ENCODE measurements at regions not wholly inside any gene's neighbourhood (a gene's known extent, or its start where the extent isn't known, plus 50 kb on each side); places are given as distances from the start of the nearest gene placed in this dataset.

- H3K4me3 ChIP-seq (ENCODE audit: low read length), result no peak overlapping the region
- no peak overlapping the region for H3K9ac ChIP-seq (ENCODE audit: low read length)
- H3K9me3 ChIP-seq (ENCODE audit: control insufficient read depth, low read length), result no peaks in the 10 kb centered on the region
- no peaks in the 10 kb centered on the region for H3K36me3 ChIP-seq (ENCODE audit: control insufficient read depth, insufficient read depth, low read length, severe bottlenecking)
- no peak for DNase-seq (ENCODE audit: low read depth)
- H3K27me3 ChIP-seq (replicated peaks; ENCODE audit: control insufficient read depth, insufficient read depth, low read length), result peaks cover 18% of the 10 kb centered on the region
- H3K4me1 ChIP-seq (ENCODE audit: control insufficient read depth, insufficient read depth, low read length), result peaks cover 26% of the 10 kb centered on the region
Measured at GRCh38 chr1:229031481-229032341, 239.2 kb upstream of the RAB4A start.

GRCh38 chr1:229032375-229032774, 238.5 kb upstream of the RAB4A start:
- Histone ChIP-seq H3K4me1 (ENCODE audit: control insufficient read depth, insufficient read depth, low read length) (peaks cover 22% of the 10 kb centered on the region), H3K27me3 (replicated peaks; ENCODE audit: control insufficient read depth, insufficient read depth, low read length) (peaks cover 18% of the 10 kb centered on the region), H3K36me3 (ENCODE audit: control insufficient read depth, insufficient read depth, low read length, severe bottlenecking) (no peaks in the 10 kb centered on the region), H3K9me3 (ENCODE audit: control insufficient read depth, low read length) (no peaks in the 10 kb centered on the region), H3K4me3 (ENCODE audit: low read length) (no peak overlapping the region), H3K9ac (ENCODE audit: low read length) (no peak overlapping the region)
- no peak for DNase-seq (ENCODE audit: low read depth)

GRCh38 chr1:229033480-229033879, 237.4 kb upstream of the RAB4A start:
- Histone ChIP-seq H3K4me3 (ENCODE audit: low read length) (no peak overlapping the region), H3K36me3 (ENCODE audit: control insufficient read depth, insufficient read depth, low read length, severe bottlenecking) (no peaks in the 10 kb centered on the region), H3K9me3 (ENCODE audit: control insufficient read depth, low read length) (no peaks in the 10 kb centered on the region), H3K27me3 (replicated peaks; ENCODE audit: control insufficient read depth, insufficient read depth, low read length) (peaks cover 18% of the 10 kb centered on the region), H3K4me1 (ENCODE audit: control insufficient read depth, insufficient read depth, low read length) (peaks cover 16% of the 10 kb centered on the region), H3K9ac (ENCODE audit: low read length) (no peak overlapping the region)
- no peak for DNase-seq (ENCODE audit: low read depth)

- Histone ChIP-seq H3K4me3 (ENCODE audit: low read length) (no peak overlapping the region), H3K27me3 (replicated peaks; ENCODE audit: control insufficient read depth, insufficient read depth, low read length) (peaks cover 18% of the 10 kb centered on the region), H3K36me3 (ENCODE audit: control insufficient read depth, insufficient read depth, low read length, severe bottlenecking) (no peaks in the 10 kb centered on the region), H3K9me3 (ENCODE audit: control insufficient read depth, low read length) (no peaks in the 10 kb centered on the region), H3K4me1 (ENCODE audit: control insufficient read depth, insufficient read depth, low read length) (peaks cover 15% of the 10 kb centered on the region), H3K9ac (ENCODE audit: low read length) (no peak overlapping the region)
- peak; percentile 9 for DNase-seq (ENCODE audit: low read depth)
Measured at GRCh38 chr1:229034342-229034741, 236.6 kb upstream of the RAB4A start.

- peaks cover 9% of the 10 kb centered on the region for H3K4me1 ChIP-seq (ENCODE audit: control insufficient read depth, insufficient read depth, low read length)
- no peaks in the 10 kb centered on the region for H3K9me3 ChIP-seq (ENCODE audit: control insufficient read depth, low read length)
- DNase-seq (ENCODE audit: low read depth), result no peak
- H3K27me3 ChIP-seq (replicated peaks; ENCODE audit: control insufficient read depth, insufficient read depth, low read length), result peaks cover 22% of the 10 kb centered on the region
- no peaks in the 10 kb centered on the region for H3K36me3 ChIP-seq (ENCODE audit: control insufficient read depth, insufficient read depth, low read length, severe bottlenecking)
- no peak overlapping the region for H3K4me3 ChIP-seq (ENCODE audit: low read length)
- no peak overlapping the region for H3K9ac ChIP-seq (ENCODE audit: low read length)
Measured at GRCh38 chr1:229035054-229035747, 235.7 kb upstream of the RAB4A start.

DNA sequence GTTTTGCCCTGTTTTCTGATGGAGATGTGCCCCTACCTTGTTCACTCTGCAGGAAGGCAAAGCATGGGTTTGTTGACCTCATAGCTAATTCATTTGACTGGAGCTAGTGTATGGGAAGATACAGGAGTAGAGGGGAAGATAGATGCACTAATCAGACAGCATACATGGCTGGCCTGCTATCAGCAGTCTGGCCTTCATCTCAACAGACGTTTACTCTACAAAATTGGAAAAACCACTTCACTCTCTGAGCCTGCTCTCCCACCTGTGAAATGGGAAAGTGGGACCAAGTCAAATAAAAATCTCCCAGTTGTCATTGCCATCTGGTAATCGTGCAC, 235.2 kb upstream of the RAB4A start:
- H3K27me3 ChIP-seq (replicated peaks; ENCODE audit: control insufficient read depth, insufficient read depth, low read length), result peaks cover 27% of the 10 kb centered on the region
- no peak overlapping the region for H3K9ac ChIP-seq (ENCODE audit: low read length)
- H3K4me3 ChIP-seq (ENCODE audit: low read length), result no peak overlapping the region
- no peak for DNase-seq (ENCODE audit: low read depth)
- H3K9me3 ChIP-seq (ENCODE audit: control insufficient read depth, low read length), result no peaks in the 10 kb centered on the region
- no peaks in the 10 kb centered on the region for H3K36me3 ChIP-seq (ENCODE audit: control insufficient read depth, insufficient read depth, low read length, severe bottlenecking)
- peaks cover 9% of the 10 kb centered on the region for H3K4me1 ChIP-seq (ENCODE audit: control insufficient read depth, insufficient read depth, low read length)

- H3K27me3 ChIP-seq (replicated peaks; ENCODE audit: control insufficient read depth, insufficient read depth, low read length), result peaks cover 28% of the 10 kb centered on the region
- DNase-seq (ENCODE audit: low read depth), result no peak
- H3K9me3 ChIP-seq (ENCODE audit: control insufficient read depth, low read length), result no peaks in the 10 kb centered on the region
- H3K4me3 ChIP-seq (ENCODE audit: low read length), result no peak overlapping the region
- H3K9ac ChIP-seq (ENCODE audit: low read length), result no peak overlapping the region
- peaks cover under 1% of the 10 kb centered on the region for H3K4me1 ChIP-seq (ENCODE audit: control insufficient read depth, insufficient read depth, low read length)
- no peaks in the 10 kb centered on the region for H3K36me3 ChIP-seq (ENCODE audit: control insufficient read depth, insufficient read depth, low read length, severe bottlenecking)
Measured at GRCh38 chr1:229037806-229038405, 233.0 kb upstream of the RAB4A start.

DNA sequence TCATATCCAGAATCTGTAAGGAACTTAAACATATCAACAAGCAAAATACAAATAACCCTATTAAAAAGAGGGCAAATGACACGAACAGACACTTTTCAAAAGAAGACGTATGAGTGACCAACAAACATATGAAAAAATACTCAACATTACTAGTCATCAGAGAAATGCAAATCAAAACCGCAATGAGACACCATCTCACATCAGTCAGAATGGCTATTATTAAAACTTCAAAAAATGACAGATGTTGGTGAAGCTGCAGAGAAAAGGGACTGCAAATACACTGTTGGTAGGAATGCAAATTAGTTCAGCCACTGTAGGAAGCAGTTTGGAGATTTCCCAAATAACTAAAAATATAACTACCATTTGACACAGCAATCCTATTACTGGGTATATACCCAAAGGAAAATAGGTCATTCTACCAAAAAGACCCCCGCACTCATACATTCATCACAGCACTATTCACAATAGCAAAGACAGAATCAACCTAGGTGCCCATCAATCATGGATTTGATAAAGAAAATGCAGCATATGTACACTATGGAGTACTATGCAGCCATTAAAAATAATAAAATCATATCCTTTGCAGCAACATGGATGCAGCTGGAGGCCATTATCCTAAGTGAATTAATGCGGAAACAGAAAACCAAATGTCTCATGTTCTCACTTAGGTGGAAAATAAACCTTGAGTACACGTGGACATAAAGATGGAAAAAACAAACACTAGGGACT, 230.1 kb upstream of the RAB4A start:
- H3K4me1 ChIP-seq (ENCODE audit: control insufficient read depth, insufficient read depth, low read length), result no peaks in the 10 kb centered on the region
- no peak overlapping the region for H3K9ac ChIP-seq (ENCODE audit: low read length)
- H3K27me3 ChIP-seq (replicated peaks; ENCODE audit: control insufficient read depth, insufficient read depth, low read length), result peaks cover 30% of the 10 kb centered on the region
- H3K9me3 ChIP-seq (ENCODE audit: control insufficient read depth, low read length), result no peaks in the 10 kb centered on the region
- H3K4me3 ChIP-seq (ENCODE audit: low read length), result no peak overlapping the region
- no peak for DNase-seq (ENCODE audit: low read depth)
- H3K36me3 ChIP-seq (ENCODE audit: control insufficient read depth, insufficient read depth, low read length, severe bottlenecking), result no peaks in the 10 kb centered on the region

GRCh38 chr1:229041946-229042345, 229.0 kb upstream of the RAB4A start:
- peaks cover 25% of the 10 kb centered on the region for H3K27me3 ChIP-seq (replicated peaks; ENCODE audit: control insufficient read depth, insufficient read depth, low read length)
- H3K9me3 ChIP-seq (ENCODE audit: control insufficient read depth, low read length), result no peaks in the 10 kb centered on the region
- no peak overlapping the region for H3K9ac ChIP-seq (ENCODE audit: low read length)
- H3K36me3 ChIP-seq (ENCODE audit: control insufficient read depth, insufficient read depth, low read length, severe bottlenecking), result no peaks in the 10 kb centered on the region
- no peaks in the 10 kb centered on the region for H3K4me1 ChIP-seq (ENCODE audit: control insufficient read depth, insufficient read depth, low read length)
- DNase-seq (ENCODE audit: low read depth), result no peak
- H3K4me3 ChIP-seq (ENCODE audit: low read length), result no peak overlapping the region

DNA sequence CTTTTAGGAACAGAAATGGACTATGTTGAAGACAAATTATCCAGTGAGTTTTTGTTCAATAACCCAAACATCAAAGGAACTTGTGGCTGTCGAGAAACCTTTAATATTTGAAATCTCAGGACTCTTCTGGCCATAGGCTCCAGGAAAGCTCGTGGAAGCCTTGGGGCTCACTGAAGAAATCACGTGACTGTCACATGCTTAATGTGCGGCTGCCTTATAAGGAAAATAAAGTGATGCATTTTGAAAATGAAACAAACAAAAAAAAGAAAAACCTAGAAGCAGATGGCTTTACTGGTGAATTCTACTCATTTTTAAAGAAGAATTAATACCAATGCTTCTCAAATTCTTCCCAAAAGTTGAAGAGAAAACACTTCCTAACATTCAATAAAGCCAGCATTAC, 228.4 kb upstream of the RAB4A start:
- H3K9me3 ChIP-seq (ENCODE audit: control insufficient read depth, low read length), result no peaks in the 10 kb centered on the region
- H3K36me3 ChIP-seq (ENCODE audit: control insufficient read depth, insufficient read depth, low read length, severe bottlenecking), result no peaks in the 10 kb centered on the region
- no peaks in the 10 kb centered on the region for H3K4me1 ChIP-seq (ENCODE audit: control insufficient read depth, insufficient read depth, low read length)
- peaks cover 25% of the 10 kb centered on the region for H3K27me3 ChIP-seq (replicated peaks; ENCODE audit: control insufficient read depth, insufficient read depth, low read length)
- no peak overlapping the region for H3K4me3 ChIP-seq (ENCODE audit: low read length)
- DNase-seq (ENCODE audit: low read depth), result no peak
- H3K9ac ChIP-seq (ENCODE audit: low read length), result no peak overlapping the region

DNA sequence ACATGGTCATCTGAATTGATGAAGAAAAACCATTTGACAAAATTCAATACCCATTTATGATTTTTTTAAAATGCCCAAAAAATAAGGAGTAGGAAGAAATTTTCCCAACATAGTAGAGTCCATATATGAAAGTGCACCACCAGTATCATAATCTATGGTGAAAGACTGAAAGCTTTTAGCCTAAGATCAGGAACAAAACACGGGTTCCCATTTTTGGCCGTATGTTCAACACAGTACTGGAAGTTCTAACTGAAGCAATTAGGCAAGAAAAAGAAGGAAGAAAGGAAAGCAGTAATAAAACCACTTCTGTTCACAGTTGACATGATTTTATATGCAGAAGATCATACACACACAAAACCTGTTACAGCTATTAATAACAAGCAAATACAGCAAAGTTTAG, 227.8 kb upstream of the RAB4A start:
- H3K4me3 ChIP-seq (ENCODE audit: low read length), result no peak overlapping the region
- no peaks in the 10 kb centered on the region for H3K4me1 ChIP-seq (ENCODE audit: control insufficient read depth, insufficient read depth, low read length)
- no peaks in the 10 kb centered on the region for H3K36me3 ChIP-seq (ENCODE audit: control insufficient read depth, insufficient read depth, low read length, severe bottlenecking)
- no peaks in the 10 kb centered on the region for H3K9me3 ChIP-seq (ENCODE audit: control insufficient read depth, low read length)
- no peak overlapping the region for H3K9ac ChIP-seq (ENCODE audit: low read length)
- H3K27me3 ChIP-seq (replicated peaks; ENCODE audit: control insufficient read depth, insufficient read depth, low read length), result peaks cover 31% of the 10 kb centered on the region
- DNase-seq (ENCODE audit: low read depth), result no peak
